Effector memory CD4-positive, alpha-beta T cell (primary cell): ENCODE measurements at regions not wholly inside any gene's neighbourhood (a gene's known extent, or its start where the extent isn't known, plus 50 kb on each side); places are given as distances from the start of the nearest gene placed in this dataset.

ENCODE experiments used
- DNase-seq, 3 donors: peaks; one replicate each; pipeline ENCODE4 v3.0.0-alpha.2; 2020
- H3K27ac ChIP-seq: 2 replicates; pipeline ENCODE4 v1.7.0; 2013; ENCODE audit warnings: mild to moderate bottlenecking, low read length, moderate library complexity; ENCODE audit not compliant: insufficient read depth, poor library complexity, severe bottlenecking
- H3K27me3 ChIP-seq: replicated peaks from 2 replicates; pipeline ENCODE4 v1.7.0; 2013; ENCODE audit warnings: mild to moderate bottlenecking, low read length; ENCODE audit not compliant: insufficient read depth, control insufficient read depth, poor library complexity, severe bottlenecking
- H3K36me3 ChIP-seq: 2 replicates; pipeline ENCODE4 v1.7.0; 2013; ENCODE audit warnings: mild to moderate bottlenecking, low read length, moderate library complexity; ENCODE audit not compliant: control insufficient read depth, insufficient read depth
- H3K4me1 ChIP-seq: 2 replicates; pipeline ENCODE4 v1.7.0; 2013; ENCODE audit warnings: low read length, mild to moderate bottlenecking; ENCODE audit not compliant: control insufficient read depth, insufficient read depth, poor library complexity, severe bottlenecking
- H3K4me3 ChIP-seq: 2 replicates; pipeline ENCODE4 v1.7.0; 2013; ENCODE audit warnings: low read length, low read depth, mild to moderate bottlenecking; ENCODE audit not compliant: insufficient read depth, poor library complexity, severe bottlenecking
- H3K9me3 ChIP-seq: 2 replicates; pipeline ENCODE4 v1.7.0; 2013; ENCODE audit warnings: mild to moderate bottlenecking, low read length, moderate library complexity; ENCODE audit not compliant: control insufficient read depth

GRCh38 chr6:148199584-148199983, 143.1 kb upstream of the SASH1 start:
- Histone ChIP-seq H3K4me3 (no peak overlapping the region), H3K27me3 (peaks cover 3% of the 10 kb centered on the region), H3K27ac (no peak overlapping the region), H3K4me1 (no peaks in the 10 kb centered on the region), H3K36me3 (no peaks in the 10 kb centered on the region), H3K9me3 (no peaks in the 10 kb centered on the region)
- DNase-seq = no peak

GRCh38 chr6:148200293-148200692, 142.3 kb upstream of the SASH1 start:
- Histone ChIP-seq H3K36me3 (no peaks in the 10 kb centered on the region), H3K4me3 (no peak overlapping the region), H3K4me1 (no peaks in the 10 kb centered on the region), H3K27ac (no peak overlapping the region), H3K27me3 (peaks cover 3% of the 10 kb centered on the region), H3K9me3 (no peaks in the 10 kb centered on the region)
- DNase-seq = no peak

DNA sequence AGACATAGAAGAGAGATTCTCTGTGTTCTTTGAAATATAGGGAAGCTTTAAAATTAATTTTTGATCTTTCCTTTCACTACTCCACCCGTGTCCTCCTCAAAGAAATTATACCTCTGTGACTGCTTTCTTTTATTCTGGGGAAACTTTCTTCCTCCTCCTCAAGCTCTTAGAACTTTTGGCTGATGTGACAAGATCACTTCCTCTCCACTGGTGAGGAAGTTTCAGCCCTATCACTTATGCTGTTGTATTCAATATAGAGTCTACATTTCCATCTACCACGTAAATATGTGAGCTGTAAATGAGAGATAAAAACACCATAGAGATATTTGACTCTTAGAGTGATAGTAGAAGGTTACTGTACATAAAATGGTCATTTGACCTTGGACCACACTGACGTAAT, 141.9 kb upstream of the SASH1 start:
- no peaks in the 10 kb centered on the region for H3K27me3 ChIP-seq

DNA sequence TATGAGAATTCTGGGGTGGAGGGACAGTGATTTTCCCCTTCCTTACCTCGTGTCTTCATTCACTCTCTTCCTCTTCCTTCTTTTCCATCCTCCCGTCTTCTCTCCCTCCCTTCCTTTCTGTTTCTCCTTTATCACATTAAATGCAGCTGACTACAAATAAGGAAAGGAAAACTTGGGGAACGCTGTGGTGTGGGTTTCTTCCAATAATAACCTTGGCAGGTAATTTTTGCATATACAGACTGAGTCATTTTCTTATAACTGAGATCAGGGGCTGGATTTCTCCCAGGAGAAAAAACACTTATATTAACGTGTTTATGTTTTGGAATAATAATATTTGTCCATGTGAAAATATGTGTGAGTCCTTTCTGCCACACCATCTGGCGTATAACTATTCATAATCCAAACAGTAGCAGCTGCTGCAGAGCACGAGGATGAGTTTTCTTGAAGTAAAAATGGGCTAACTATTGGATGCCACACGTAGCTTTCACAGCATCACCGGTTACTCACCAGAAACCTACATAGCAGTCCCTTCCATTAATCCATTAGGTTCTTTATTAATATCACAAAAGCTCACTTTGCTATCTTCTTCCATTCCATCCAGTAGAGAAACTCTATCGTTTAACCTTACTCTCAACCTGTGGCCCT, 139.2 kb upstream of the SASH1 start:
- Histone ChIP-seq H3K27ac (no peak overlapping the region), H3K4me3 (no peak overlapping the region), H3K27me3 (no peaks in the 10 kb centered on the region)

More for the DNA sequence above, 141.9 kb upstream of the SASH1 start:
- H3K36me3 ChIP-seq = no peaks in the 10 kb centered on the region
- H3K27ac ChIP-seq = no peak overlapping the region
- no peak overlapping the region for H3K4me3 ChIP-seq
- no peaks in the 10 kb centered on the region for H3K9me3 ChIP-seq
- no peaks in the 10 kb centered on the region for H3K4me1 ChIP-seq
- DNase-seq = no peak

DNA sequence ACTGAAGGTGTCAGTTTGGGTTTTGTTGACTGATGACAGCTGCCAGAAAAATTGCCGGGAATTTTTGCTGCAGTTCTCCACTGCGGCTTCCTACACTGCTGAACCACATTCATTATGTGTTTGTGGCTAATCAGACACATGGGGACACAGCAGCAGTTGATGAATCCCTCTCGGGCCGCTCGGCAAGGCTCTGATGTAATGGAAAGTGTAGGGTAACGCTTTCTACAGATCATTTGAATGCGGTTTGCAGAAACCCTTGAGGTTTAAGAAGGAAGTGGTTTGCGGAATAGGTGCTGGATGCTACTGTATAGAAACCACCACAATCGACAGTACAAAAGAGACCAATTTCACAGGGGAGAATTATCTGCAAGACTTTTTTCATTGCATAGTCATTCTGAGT, 138.7 kb upstream of the SASH1 start:
- Histone ChIP-seq H3K4me1 (no peaks in the 10 kb centered on the region), H3K4me3 (no peak overlapping the region), H3K27me3 (no peaks in the 10 kb centered on the region), H3K36me3 (no peaks in the 10 kb centered on the region), H3K9me3 (no peaks in the 10 kb centered on the region), H3K27ac (no peak overlapping the region)
- peak; percentile 19 to 40 (median 40) for DNase-seq

More for the DNA sequence above, 139.2 kb upstream of the SASH1 start:
- no peaks in the 10 kb centered on the region for H3K9me3 ChIP-seq
- H3K4me1 ChIP-seq = no peaks in the 10 kb centered on the region
- DNase-seq = no peak
- H3K36me3 ChIP-seq = no peaks in the 10 kb centered on the region

DNA sequence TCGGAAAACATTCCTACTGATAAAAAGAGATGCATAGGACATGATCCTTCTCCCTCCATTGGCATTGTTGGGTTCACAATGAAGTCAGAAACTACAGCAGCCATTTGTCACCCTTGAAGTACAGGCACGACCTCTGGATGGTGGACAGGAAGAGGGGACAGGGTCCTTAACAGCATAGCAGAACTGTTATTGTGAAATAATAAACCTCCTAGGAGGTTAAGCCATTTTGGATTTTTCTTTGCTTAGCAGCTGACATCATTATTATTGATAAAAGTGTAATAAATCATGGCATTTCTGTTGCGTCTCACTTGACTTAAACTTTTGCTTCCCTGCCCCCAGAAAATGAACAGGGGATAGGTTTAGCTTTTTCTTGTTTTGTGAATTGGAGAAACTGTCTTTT, 134.3 kb upstream of the SASH1 start:
- no peaks in the 10 kb centered on the region for H3K4me1 ChIP-seq
- H3K36me3 ChIP-seq = no peaks in the 10 kb centered on the region
- no peak overlapping the region for H3K27ac ChIP-seq
- no peaks in the 10 kb centered on the region for H3K9me3 ChIP-seq
- H3K4me3 ChIP-seq = no peak overlapping the region
- no peak for DNase-seq
- H3K27me3 ChIP-seq = no peaks in the 10 kb centered on the region

GRCh38 chr6:148211777-148212324, 130.8 kb upstream of the SASH1 start:
- H3K4me1 ChIP-seq = no peaks in the 10 kb centered on the region

DNA sequence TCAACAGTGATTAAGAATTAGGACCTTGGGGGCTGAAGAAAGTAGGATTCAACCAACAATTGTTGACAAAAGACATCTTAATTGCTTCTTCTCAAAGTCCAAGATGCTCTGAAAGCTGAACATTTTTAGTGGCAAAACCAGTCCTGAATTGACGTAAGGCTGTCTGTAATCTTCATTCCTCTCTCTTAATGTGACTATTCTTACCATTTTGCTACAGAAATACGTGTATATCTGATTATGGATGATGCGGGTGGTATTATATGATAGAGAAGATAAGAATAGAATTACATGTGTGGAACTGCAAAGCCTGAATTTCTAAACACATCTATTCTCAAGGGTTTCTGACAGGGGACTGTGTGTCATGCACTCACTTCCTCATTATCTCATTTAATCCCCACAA, 130.3 kb upstream of the SASH1 start:
- no peak for DNase-seq
- Histone ChIP-seq H3K9me3 (no peaks in the 10 kb centered on the region), H3K27me3 (no peaks in the 10 kb centered on the region)

More at GRCh38 chr6:148211777-148212324, 130.8 kb upstream of the SASH1 start:
- H3K36me3 ChIP-seq = no peaks in the 10 kb centered on the region
- no peak overlapping the region for H3K4me3 ChIP-seq
- no peaks in the 10 kb centered on the region for H3K27me3 ChIP-seq
- no peak for DNase-seq
- no peak overlapping the region for H3K27ac ChIP-seq
- H3K9me3 ChIP-seq = no peaks in the 10 kb centered on the region

GRCh38 chr6:148213366-148213765, 129.3 kb upstream of the SASH1 start:
- Histone ChIP-seq H3K27ac (no peak overlapping the region), H3K36me3 (no peaks in the 10 kb centered on the region), H3K4me3 (no peak overlapping the region), H3K9me3 (no peaks in the 10 kb centered on the region), H3K27me3 (no peaks in the 10 kb centered on the region), H3K4me1 (no peaks in the 10 kb centered on the region)
- DNase-seq = no peak

More for the DNA sequence above, 130.3 kb upstream of the SASH1 start:
- no peaks in the 10 kb centered on the region for H3K4me1 ChIP-seq
- no peak overlapping the region for H3K4me3 ChIP-seq
- no peak overlapping the region for H3K27ac ChIP-seq
- H3K36me3 ChIP-seq = no peaks in the 10 kb centered on the region

DNA sequence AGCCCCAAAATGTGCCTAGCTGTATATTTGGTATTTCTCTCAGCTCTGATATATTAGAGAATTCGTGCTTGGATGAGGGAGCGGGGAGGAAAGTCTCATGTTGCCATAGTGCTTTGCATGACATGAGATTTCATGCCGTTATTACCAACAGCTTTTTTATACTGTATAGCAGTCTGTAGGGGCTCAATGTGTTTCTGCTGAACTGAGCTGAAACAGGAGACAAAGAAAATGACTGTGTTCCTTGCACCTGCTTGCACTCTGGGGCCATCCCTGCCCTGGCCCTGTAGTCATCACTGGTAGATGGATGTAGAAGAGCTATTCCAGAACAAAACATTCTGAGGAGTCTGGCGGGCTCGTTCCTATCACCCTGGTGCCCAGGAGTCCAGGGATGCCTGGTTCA, 128.0 kb upstream of the SASH1 start:
- no peaks in the 10 kb centered on the region for H3K36me3 ChIP-seq
- DNase-seq = no peak
- no peak overlapping the region for H3K27ac ChIP-seq
- no peaks in the 10 kb centered on the region for H3K4me1 ChIP-seq
- H3K27me3 ChIP-seq = no peaks in the 10 kb centered on the region
- no peaks in the 10 kb centered on the region for H3K9me3 ChIP-seq
- no peak overlapping the region for H3K4me3 ChIP-seq
